SKM-1 (cell line): ENCODE measurements at regions not wholly inside any gene's neighbourhood (a gene's known extent, or its start where the extent isn't known, plus 50 kb on each side); places are given as distances from the start of the nearest gene placed in this dataset.
A peak's percentile ranks its signal among the peaks of the same experiment; 100 is the strongest.

Experiments
- DNase-seq: peaks from one replicate; lab custom pipeline; 2025; ENCODE audit not compliant: unreplicated experiment; lab: John Stamatoyannopoulos, UW

DNA sequence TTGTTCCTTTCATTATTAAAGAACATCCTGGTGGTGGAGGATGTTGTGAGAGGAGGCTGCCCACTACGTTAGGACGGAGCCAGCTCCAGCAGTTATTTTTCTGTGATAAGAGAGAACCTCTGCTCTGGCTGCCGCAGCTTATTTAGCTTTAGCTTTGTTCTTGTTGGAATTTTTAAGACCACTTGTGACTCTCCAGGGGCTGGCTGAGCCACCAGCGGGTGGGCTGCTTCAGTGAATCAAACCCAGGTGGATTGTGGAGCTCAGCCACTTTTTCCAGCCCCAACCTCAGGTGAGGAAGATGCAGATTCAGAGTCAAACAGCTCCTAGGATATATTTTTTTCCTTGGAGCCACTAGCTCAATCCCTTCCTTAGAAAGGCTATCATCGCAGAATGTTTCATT lies 83.1 kb upstream of the CTTNBP2NL start:
- no peak for DNase-seq

DNA sequence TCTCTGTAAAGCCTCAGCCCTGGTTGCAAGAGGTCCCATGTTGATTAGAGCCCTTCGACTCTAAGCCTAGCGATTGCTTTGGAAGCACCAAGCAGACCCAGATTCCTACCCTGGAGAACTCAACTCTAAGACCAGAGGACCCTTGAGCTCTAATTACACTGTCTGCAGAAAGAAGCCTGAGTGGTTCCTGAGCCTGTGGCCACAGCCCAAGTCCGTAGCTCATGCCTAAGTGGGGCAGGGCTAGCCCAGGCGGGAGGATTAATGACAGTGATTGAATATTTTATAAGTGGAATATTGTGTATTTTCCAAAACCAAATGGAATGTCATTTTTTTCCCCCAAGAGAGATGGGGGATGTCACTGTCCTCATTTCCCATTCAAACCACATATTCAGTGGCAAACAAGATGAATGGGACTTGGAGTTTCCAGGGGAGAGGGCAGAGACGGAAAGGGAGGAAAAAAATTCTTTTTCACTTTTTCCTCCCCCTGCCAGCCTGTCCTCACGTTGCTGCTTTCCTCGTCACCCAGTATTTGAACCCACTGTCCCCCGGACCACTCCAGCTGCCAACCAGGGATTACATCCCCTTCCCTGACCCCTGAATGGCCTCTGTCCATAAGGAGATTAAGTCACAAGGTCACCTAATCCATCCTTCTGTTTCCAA lies 79.6 kb upstream of the CTTNBP2NL start:
- DNase-seq = no peak

- no peak for DNase-seq
Observed at GRCh38 chr1:112317140-112317539, 78.9 kb upstream of the CTTNBP2NL start.

DNA sequence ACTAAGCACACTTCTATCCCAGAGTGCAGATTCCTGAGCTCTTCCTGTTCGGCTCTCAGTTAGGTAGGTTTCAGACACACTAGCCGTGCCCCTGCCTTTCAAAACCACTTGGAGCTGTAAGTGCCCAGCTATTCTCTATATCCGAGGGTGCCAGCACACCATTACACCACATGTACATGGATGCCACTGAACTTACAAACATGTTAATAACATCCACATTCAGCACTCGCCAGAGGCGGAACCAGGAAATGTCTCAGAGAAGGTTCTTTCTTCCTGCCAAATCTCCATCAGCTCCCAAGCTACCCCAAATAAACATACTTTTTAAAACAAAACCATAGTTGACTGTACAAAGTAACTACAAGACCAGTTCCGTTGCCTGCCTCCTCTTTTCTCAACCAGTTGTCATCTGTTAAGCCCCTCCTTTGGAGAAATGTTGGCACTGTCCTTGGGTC lies 78.4 kb upstream of the CTTNBP2NL start:
- DNase-seq = no peak

- DNase-seq = no peak
Observed at GRCh38 chr1:112318263-112318662, 77.8 kb upstream of the CTTNBP2NL start.

DNA sequence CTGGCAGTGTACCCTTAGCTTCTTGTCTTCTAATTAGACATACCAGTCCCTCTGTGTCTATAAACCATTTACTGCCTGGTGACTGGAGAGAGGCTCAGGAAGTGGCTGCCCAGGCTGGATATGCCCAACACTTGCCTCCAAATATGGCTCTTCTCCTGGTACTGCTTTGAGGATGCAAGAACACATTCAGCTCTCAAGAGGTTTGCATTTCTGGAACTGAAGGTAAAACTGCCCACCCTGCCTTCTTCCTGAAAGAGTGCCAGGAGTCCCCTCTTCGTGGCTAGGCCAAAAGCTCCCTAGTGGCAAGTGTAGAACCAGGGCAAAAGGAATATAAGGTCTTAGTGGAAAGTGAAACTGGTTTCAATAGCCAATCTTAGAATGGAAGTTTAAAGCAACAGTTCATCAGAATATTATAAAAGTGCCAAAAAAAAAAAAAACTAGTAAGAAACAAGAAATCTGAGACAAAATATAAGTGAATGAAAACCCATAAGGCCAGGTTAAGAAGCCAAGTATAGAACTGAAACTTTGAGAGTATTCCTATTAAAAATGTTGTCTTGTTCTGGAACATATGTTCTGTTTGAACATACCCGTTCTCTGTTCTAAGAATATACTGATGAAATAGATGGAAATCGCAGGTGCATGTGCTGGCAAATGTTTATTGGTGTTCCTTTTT lies 77.2 kb upstream of the CTTNBP2NL start:
- DNase-seq = no peak

DNA sequence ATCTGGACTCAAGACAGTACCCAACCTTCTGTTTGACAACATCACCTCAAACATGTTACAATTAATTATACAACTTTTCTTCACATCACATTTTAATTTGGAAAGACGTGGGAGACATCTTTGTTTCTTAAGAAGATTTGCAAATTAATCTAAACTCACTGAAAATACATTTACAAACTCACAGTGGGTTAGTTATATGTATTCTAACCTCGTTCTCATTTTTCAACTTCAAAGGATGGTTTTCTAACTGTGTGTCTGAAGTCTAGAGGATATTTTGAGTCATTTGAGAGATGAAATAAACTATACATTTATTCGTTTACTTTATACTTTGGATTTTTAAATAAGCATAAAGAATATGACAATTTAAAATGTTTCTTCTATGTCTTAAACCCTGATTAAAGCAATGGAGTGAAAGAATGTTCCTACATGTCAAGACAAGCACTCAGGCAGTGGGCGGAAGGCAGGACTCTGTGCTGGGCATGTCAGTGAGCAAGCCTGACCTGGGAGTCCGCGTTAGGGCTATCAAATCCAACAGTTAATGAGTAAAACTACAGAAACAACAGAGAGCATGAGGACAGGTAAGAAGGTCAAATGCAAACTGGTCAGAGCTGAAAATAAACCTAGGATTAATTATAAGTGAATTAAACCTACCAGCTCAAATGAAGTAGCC lies 76.5 kb upstream of the CTTNBP2NL start:
- DNase-seq = no peak

DNA sequence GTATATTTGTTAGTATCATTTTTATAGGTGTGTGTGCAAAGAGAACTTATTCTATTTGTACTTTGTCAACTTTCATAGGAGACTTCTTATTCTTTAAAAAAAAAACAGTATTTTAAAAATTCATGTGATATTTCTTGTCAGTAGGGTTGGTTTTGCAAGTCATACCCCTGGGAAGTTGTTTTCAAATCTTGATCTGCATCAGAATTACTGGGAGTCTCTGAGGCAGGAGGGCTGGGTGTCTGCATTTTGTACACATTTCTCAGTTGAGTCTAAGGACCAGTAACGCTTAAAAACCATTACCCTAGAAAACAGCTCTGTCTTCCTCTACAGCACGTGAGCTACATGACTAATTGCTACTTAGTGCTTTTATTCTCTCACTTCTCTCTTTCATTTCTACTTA lies 76.0 kb upstream of the CTTNBP2NL start:
- no peak for DNase-seq

DNA sequence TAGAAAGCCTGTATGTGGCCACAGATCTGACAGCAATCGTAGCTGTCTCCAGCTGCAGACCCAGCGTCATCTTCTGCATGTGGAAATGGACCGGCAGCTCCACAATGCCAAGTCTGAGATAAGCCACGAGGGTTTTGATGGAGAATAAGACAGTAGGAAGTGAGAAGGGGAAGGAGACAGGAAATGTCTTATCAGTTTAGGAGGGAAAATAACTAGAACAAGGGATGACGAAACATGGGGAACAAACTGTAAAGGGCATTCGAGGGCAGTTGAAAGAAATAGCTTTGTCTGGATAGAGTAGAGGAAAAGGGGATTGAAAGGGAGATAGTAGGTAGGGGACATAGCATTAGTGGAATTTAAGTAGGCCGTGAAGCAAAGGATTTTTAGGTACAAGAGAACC lies 74.0 kb upstream of the CTTNBP2NL start:
- DNase-seq = peak; percentile 20

- DNase-seq = no peak
Observed at GRCh38 chr1:112322983-112323678, 72.9 kb upstream of the CTTNBP2NL start.

DNA sequence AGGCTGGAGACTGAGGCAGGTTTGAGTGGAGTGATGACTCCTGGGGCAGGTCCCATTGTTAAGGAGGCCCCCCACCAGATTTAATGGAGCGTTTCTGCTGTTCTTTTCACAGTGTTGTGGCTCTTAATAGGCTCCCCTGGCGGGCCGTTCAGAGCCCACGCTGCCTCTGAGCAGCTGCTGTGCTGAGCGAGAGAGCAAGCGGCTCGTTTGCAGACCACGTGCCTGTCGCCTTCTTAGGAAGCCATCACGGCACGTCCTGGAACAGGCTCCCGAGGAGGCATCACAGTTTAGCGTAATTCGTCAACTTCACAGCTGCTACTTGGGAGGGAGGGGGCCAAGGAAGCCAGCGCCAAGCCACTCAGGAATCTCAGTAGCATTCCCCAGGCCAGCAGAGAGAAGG lies 70.5 kb upstream of the CTTNBP2NL start:
- DNase-seq = no peak

GRCh38 chr1:112328600-112328999 lies 67.4 kb upstream of the CTTNBP2NL start:
- no peak for DNase-seq

DNA sequence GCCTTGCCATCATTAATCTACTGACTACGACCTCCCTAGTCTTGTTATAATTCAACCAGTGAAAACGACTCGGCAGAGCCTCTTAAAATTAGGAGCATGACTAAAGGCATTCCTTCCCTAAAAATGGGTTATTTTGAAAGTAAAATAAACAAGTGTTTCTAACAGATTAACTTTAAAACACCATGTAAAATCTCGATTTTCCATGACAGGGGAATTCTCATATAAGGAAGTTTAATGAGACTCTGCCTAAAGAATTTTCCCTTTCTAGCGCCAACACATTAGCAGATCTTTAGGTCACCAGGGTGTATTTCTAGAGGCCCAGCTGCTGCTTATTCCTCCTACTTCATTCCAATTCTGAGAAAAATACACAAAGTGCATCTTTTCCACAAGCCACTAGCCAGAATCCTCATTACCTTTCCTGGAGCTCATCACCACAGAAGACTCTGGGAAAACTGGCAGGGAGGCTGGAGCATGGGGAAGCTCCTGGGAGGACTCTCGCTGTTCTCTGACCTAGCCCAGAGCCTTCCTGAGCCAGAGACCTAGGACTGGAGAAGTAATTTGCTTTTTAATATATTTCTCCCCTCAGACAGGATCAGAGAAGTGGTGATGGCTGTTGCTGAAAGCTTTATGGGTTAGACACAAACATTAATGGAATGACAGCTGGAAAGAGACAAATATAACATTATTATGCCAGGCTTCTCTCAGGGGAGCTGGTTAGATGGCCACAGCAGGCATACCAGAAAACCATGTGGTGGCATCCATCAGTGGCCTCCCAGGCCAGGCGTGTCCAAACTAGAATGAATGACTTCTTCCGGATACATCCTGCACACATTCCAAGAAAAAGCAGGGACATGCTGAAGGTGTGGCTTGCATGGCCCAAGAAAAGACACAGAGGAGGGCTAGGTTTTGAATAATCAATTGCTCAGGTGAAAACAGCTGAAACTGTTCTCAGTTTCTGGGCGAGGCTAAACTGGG lies 63.6 kb upstream of the CTTNBP2NL start:
- no peak for DNase-seq

DNA sequence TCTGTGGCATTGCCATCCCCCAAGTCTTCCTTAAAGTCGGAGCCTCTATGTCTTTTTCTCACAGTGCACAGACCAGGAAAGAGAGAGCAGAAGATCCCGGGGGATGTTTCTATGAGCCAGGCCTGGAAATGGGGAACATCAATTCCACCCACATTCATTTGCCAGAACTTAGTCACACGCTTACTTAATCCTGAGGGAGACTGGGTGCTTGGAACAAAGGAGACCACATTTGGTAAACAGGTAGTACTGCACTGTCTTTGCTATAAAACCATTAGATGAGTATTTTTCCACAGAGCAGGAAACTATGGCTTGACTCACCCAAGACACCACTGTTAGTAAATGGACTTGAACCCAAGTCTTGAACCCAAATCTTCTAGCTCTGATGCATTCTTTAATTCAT lies 60.7 kb upstream of the CTTNBP2NL start:
- no peak for DNase-seq

- peak; percentile 55 for DNase-seq
Observed at GRCh38 chr1:112337028-112337531, 58.9 kb upstream of the CTTNBP2NL start.

DNA sequence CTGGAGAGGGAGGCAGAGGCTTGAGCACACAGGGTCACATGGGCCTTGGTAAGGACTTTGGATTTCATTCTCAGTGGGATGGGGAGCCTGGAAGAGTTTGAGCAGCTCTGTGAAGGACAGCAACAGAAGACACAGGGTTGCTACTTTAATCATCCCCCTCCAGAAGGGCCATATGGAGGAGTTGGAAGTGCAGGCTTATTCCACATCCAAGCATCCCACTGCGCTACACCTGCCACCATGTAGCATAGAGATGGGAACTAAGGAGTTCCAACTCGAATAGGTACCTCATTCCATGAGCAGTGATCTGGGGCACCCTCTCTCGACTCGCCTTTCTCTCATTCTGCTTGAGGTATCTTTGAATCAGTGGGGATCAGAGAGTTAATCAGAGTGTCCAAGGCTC lies 54.0 kb upstream of the CTTNBP2NL start:
- DNase-seq = no peak

DNA sequence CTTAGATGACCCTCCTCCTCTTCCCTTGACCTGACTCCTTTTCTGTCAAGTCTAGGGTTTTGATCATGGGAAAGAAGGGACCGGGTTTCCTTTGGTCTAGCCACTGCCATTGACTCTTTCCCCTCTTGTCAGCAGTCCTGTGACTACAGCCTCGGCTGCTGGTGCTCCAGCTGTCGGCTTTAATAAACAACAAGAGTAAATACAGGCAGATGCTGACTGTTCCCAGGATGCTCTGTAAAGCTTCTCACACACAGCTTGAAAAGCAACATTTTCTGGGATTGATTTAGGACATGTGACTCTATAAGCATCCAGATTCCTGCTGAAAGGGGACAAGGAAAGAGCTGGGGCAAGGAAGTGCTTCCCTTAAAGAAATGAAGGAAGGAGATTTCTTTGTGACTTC lies 53.5 kb upstream of the CTTNBP2NL start:
- DNase-seq = no peak

DNA sequence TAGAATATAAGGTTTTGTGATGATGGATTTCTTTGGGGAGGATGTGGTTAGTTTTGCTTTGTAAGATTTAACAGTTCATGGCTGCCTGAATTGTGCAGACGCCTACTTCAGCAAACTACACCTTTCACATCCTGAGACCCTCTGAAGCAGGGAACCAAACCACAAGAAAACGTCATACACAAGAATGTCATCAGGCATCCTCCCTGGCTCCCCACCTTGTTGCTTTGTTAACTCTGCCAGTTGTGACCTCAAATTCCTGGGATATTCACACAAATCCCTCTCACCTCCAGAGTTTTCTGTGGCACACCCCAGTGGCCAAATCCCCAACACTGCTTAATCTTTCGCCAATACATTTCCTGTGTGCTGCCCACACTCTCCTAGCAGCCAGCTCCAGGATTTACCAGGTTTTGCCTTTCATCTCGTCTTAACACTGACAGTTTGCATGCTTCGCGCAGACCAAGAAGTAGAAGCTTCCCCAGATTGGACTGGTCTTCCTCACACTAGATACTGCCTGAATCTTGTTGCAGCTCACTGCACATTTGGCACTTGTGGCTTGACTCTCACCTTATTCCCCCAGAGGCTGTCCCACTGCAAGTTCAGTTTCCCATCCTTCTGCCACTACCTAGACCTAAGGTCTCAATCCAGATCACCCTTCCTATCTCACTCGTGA lies 51.1 kb upstream of the CTTNBP2NL start:
- no peak for DNase-seq
